ENCODE measurements at regions not wholly inside any gene's neighbourhood (a gene's known extent, or its start where the extent isn't known, plus 50 kb on each side); places are given as distances from the start of the nearest gene placed in this dataset.

DNA sequence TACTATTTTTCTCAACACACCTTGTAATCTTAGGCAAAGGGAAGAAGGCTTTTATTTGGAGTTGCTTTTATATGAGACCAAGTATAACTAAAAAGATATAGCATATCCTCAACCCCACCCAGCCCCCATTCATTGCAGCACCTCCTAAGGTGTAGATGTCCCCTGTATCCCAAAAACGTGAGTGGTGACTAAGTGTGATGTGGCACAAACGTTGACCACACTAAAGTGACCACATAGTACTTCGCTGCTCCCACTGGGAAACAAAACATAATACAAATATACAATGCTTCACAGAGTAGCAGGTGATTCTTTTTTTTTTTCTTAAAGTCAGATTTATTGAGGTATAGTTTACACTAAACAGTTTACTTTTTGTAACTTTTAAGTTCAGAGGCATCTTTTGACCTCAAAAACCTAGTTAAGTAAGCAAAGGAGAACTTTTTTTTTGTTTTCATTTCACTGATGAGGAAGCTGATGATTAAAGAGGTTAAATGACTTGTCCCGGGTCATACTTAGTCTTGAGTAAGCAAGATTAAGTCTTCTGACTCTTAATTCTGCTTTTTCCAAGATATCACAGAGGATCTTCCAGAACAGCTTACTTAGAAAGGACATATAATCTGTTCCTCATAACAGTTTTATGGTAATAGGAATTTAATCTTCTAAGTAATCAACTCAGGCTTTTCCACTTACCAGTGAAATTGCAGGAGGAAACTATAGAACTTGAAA lies 245.2 kb upstream of the PLEKHG7 start:
- no peak for DNase-seq

DNA sequence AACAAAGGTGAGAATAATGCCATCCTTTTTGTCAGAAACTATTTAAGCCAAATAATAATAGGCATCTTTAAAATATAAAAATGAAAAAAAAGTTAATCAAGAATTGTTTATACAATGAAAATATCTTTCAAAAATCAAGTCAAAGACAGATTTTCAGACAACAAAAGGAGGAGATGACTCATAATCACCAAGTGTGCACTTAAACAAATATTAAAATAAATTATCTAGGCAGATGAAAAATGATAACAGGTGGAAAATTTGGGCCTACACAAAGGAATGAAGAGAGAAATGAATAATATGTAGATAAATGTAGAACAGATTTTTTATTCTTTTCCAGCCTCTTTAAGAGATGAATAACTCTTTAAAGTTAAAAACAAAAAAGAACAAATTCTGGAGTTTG lies 250.0 kb upstream of the PLEKHG7 start:
- no peak for DNase-seq

DNA sequence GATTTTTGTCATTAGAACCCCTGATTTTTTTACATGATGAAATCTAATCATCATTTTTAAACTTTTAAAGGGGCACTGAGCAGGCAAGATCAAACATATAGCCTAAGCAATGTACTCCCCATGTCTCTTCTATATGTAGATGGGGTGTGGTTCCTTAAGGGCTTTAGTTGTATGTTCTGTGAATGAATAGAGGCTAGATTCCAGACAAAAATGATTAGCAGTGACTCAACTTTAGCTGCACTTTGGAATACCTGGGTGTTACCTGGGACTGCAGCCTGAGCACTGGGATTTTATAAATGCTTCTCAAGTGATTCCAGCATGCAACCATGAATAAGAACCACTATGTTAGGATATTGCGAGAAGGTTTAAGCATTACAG lies 256.7 kb upstream of the PLEKHG7 start:
- DNase-seq, result no peak

DNA sequence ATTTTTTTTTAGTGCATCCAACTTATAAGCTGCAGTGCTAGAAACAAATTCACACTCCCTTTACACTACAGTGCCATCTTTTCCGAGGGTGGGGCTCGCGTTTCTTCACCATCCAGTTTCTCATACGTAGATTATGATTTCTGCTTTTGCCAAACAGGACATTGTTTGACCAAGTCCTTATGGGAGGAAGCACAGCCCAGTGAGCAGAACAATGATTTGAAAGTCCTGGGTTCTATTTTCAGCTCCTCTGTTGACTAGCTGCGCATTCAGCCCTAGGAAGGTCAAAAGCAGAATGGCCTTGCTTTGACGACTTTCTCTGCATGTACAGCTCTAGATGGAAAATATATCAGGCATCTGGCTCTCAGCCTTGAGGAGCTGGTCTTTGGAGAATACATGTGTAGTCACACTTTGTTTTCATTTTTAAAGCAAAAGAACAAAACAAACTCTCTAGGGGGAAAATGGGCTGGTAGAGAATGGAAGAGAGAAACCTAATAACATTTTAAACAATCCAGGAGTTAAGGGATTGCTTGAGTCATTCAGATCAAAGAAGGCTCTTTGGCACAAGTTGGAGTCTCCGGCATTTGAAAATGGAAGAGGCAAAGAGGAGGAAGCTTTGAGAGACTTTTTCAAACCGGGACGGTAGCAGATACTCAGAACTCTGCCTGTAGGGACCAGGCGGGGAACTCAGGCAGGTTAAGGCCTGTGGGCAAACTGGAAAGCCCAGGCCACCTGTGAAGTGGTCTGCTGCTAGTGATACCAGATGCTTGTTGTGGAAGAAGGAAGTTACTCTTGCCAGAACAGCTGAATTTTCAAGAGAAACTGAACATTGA lies 257.3 kb upstream of the PLEKHG7 start:
- DNase-seq, result no peak

DNA sequence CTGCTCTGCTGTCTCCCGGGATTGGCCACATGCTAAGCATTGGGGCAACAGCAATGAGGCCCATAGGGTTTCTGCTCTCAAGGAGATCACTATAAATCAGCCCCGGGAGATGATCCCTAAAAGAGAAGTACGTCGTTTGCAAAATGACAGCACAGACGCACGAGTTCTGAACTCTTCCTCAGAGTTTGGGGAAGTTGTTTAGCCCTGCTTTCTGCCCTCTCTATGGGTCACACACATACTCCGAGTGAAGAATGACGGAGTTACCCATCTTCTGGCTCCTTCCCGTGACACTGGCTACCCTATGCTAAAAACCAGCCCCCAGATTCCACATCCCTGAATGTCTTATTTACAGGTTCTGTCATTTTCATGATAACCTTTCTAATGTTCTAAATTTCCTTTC lies 258.0 kb upstream of the PLEKHG7 start:
- no peak for DNase-seq

DNA sequence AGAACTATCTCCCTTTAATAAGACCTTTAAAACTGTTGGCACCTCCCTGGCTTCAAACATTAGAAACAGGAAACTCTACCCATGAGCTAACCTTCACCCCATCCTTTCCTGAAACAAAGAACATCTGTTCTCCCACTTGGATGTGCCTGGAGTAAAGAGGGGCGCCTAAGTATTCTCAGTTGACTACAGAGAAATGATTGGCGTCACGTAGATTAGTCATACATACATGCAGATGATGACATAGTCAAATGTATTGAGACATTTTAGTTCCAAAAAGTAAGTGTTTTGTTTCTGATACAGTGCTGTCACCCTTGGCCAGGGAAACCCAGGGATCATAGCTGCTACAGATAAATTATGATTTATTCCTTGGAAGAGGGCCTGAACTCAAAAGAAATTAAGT lies 260.0 kb upstream of the PLEKHG7 start:
- no peak for DNase-seq

DNA sequence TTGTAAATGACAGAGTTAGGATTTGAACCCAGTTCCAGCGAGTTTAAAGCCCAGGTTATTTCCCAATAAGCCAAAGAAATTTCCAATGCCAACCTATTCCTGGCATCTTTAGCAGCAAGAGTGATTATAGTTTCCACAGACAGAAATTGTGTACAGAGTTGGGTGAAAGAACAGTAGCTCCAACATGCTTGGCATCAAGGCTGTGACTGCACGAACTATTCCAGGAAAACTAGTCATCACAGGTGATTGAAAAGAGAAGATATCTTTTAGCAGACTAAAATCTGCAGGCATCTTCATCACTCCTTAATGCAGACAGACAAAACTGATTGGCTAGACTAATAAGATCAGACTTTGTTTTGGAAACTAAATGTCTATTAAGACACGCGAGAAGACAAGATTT lies 262.7 kb upstream of the PLEKHG7 start:
- DNase-seq, result no peak

DNA sequence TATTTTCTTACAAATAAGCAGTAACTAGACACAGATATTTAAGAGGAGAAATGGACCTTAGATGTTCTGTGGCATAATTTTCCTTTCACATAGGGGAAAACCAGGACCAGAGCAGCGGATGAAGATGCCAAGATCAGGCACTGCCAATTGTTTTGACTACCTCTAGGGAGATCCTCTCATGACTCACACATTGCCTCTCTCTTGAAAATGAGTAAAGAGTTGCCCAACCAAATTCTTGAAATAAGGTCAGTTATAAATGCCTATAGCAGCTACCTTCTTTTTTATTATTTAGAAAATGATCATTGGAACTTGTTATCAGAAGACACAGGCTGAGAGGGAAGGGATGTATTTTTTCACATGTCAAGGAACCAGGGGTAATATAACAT lies 263.4 kb upstream of the PLEKHG7 start:
- no peak for DNase-seq

DNA sequence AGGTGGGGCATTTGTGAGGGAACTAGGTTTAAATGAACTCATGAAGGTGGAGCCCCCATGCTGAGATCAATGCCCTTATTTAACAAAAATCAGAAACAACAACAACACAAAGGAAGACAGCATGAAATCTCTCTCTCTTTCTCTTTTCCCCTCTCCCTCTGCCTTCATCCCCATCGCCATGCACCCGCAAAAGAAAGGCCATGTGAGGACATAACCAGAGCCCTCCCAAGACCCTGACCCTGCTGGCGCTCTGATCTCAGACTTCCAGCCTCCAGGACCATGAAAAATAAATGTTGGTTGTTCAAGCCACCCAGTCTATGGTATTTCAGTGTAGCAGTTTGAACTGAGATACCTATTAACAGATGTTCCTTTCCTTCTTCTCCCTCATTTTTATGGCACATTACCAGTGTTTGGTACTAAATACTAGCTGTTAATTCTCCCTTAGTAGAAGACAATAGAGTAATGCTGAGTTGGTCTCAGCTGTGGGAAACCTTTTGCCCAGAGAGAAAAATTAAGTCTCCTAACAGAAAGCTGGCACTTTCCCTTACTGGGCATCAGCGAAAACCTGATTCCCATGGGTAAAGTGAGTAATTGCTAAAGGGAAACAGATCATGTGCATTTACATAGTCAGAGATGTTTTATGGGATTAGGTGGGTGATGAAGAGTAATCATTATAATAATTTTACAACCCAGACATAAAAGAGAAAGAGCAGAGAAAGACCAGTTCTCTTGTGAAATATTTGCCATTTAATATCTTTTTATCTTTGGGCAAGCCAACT lies 264.0 kb upstream of the PLEKHG7 start:
- DNase-seq, result no peak

DNA sequence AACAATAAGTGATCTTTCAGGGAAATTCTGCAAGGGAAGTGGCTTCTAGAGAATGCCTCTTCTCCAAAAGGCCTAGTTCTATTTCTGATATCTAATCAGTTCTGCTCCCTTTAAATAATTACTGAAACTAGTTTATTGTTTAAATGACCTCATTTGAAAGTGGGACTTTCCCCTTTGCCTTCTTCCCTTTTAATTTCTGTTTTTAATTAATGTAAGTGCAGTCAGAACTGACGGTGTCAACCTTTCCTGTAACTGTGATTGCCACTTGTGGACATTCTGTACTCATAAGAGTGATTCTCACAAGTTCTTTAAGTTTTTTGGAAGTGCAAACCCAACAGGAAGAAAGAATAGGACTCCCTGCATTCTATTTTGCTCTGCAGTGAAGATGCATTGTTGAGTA lies 265.3 kb upstream of the PLEKHG7 start:
- no peak for DNase-seq

DNA sequence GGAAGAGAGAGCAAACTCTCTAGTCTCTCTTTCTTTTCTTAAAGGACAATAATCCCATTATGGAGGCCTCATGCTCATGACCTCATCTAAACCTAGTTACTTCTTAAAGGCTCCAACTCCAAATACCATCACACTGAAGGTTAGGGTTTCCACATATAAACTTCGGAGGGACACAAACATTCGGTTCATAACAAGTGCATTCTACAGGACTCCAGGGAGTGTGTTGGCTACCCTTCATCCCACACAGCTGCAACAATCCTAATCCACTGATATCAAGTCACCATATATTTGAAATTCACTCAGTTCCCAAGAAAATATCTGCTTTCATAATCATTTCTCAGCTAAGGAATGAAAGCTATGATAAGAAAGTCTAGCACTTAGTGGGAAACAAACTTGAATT lies 265.9 kb upstream of the PLEKHG7 start:
- no peak for DNase-seq

DNA sequence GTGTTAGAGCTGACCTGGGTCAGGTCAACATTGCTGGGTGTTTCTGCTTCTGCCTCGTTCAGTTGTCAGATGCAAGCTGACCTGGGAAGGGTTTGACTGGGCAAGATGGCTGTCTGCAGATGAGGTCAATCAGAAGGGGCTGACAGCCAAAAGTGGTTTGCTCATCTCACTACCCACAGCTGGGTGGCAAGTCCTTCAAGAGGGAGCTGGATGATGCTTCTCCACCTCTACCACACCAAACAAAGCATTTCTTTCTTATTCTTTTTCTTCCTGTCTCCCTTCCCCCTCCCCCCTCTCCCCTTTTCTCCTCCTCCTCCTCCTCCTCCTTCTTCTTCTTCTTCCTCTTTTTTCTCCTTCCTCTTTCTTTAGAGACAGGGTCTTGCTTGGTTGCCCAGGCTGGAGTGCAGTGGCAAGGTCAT lies 268.2 kb upstream of the PLEKHG7 start:
- no peak for DNase-seq

DNA sequence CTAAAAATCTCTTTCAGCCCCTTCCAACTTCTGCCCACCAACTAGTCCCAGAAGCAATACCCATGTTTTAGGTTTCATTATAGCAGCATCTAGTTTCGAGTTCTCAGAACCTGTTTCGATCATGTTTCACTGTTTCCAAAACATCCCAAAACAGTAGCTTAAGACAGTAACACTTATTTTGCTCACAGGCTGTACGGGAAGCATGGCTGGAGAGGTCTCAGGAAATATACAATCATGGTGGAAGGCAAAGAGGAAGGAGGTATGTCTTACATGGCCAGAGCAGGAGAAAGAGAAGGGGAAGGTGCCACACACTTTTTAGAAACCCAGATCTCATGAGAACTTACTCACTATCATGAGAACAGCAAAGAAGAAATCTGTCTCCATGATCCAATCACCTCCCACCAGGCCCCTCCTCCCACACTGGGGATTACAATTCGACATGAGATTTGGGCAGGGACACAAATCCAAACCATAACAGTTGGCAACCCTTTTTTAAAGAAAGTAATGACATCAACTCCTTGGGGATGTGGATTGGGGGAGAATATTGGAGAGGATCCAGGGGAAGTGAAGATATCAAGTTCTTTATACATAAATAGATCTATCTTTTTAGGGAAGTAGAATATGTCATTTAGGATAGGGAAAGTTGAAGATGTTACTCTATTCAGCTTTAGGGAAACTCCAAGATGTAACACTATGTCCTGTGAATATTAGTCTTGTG lies 269.9 kb upstream of the PLEKHG7 start:
- DNase-seq, result no peak

DNA sequence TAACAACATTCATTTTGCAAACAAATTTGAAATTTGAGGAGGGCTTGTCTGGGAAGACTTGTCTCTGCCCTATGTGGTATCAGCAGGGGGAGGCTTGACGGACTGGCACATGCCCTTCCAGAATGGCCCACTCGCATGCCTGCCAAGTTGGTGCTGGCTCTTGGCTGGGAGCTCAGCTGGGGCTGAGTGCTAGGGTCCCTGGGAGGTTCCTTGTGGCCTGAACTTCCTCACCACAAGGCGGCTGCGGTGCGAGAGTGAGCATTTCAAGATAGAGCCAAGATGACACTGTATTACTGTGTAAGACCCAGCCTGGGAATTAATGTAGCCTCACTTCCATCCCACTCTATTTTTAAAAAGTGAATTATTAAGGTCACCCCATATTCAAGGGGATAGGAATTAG lies 271.6 kb upstream of the PLEKHG7 start:
- DNase-seq, result no peak

DNA sequence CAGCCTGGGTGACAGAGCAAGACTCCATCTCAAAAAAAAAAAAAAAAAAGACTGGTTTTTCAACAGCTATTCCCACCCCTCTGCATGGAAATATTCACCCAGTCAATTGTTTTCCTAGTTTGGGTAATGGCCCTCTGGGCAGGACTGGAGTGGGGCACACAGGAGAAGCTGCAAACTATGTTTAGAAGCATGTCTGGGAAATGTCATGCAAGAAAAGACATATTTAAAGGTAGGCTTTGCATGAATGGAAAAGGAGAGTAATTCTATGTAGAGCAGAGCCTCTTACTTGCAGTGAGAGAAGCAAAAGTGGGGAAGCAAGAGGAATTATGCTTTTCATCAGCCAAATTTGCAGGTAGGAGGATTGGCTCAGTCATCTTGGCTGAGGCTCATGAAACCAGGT lies 276.5 kb upstream of the PLEKHG7 start:
- no peak for DNase-seq

DNA sequence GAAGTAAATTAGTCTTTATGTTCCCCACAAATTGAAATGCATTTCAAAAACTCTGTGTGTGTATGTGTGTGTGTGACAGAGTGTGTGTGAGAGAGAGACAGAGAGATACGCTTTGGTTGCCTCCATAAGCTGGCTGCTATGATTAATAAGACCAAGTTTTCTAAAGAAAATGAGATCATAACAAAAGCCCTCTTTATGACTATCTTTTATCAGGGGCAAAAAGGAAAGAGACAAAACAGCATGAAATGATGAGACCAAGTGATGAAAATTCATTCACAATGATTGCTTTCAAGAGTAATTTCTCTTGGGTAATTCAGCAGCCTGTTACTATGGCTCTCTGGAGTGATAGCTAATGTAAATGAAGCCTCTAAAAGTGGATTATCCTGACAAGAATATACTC lies 277.6 kb upstream of the PLEKHG7 start:
- no peak for DNase-seq

DNA sequence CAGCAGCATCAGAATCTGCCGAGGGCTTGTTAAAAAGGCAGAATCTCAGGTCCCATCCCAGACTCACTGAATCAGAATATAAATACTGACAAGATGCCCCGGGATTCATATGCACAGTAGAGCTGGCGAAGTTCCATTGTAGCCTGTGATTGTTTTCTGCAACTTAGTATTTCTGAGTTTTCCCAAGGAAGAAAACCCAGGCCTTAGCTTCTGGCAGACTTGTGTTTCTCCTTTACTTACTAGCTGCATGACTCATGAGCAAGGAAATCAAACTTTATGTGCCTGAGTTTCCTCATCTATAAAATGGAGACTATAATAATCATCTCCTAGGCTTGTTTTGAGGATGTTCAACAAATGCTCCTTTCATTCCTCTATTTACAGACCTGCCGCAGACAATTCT lies 278.5 kb upstream of the PLEKHG7 start:
- no peak for DNase-seq

DNA sequence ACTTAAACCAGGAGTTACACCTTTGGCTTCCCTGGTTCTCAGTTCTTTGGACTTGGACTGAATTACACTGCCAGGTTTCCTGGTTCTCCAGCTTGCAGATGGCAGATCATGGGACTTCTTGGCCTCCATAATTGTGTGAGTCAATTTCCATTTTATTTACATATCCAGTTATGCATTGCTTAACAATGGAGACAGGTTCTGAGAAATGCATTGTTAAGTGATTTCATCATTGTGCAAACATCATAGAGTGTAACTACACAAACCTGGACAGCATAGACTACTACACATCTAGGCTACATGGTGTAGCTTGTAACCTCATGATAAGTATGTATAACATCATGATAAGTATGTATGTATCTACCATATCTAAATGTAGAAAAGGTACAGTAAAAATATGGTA lies 276.1 kb upstream of the BTG1 start:
- no peak for DNase-seq

DNA sequence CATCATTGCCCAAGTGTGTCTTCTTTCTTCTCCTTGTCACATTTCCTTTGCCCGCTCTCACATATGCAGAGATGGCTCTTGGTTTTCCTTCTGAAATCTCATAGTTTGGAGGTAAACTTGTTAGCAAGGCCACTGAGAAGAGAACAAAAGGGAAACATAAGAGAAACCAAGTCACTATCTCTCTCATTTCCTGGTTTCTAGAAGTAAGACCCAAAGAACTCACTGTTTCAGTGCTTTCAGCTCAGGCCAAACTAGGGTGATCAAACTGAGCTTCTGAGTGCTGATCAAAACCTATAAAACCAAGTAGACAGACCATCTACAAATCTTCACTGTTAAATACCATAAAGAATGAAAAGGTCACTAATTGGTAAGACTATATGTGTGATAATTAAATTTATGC lies 275.4 kb upstream of the BTG1 start:
- DNase-seq, result no peak

DNA sequence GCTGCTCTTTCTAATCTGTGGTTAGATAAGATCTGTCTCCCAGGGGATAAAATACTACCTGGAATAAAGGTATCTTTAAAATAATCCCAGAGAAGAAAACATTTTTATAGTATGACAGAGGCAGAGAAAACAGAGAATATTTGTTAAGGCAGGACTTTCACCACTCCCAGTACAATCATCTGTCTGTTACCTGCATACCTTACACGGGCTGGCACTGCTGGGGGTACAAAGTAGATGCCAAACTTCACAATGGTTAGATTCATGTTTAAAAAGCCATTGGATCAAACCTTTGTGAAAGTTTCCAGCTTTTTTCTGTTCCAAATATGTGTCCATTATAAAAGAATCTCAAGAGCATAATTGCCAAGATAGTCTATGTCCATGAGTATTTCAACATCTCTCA lies 273.6 kb upstream of the BTG1 start:
- DNase-seq, result no peak

DNA sequence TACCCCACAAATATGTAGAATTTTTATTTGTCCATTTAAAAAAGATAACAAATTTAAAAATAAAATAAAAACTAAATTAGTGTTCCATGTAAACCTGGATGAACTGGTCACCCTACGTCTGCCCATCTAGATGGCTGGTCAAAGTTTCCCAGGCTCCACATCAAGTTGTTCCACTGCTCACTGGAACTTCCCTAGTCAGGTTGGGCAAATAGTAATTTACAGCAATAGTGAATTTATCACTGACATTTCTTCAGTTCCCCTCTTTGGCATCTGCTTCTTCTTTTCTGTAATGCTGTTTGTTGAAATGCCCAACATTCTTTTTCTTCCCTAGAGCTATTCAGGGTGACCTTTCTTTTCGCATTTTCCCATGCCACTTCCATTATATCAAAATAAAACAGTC lies 272.7 kb upstream of the BTG1 start:
- DNase-seq, result no peak

DNA sequence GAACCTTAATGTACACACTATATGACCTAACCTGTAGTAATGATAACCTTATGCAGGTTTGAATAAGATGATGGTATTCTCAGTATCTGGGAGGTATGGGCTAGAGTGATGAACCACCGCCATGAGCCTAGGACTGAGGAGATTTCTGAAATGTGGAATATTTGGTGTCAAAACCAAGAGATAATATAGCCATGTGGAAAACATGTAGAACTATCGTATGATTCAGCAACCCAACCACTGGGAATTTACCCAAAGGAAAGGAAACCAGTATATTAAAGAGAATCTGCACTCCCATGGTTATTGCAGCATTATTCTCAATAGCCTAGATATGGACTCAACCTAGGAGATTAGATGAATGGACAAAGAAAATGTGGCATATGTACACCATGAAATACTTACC lies 271.7 kb upstream of the BTG1 start:
- DNase-seq, result no peak

DNA sequence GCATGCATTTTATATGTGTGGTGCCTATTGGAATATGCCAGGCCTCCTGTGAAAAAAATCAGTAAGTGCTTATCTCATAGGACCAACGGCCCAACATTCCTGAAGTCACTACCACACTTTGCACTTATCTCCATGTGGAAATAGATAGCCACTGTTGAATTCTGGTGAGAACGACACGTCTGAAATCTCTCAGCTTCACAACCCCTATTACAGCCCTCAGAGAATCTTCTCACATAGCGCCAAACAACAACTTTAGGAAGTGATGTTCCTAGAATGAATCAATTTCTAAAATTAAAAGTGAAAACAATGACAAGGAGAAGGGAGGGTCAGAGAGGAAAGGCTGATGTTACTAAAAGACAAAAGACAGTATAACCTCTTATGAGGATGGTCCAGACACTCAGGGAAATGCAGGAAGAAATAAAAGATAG lies 270.8 kb upstream of the BTG1 start:
- no peak for DNase-seq

Data from activated naive CD4-positive, alpha-beta T cell (primary cell).